ENCODE measurements at regions not wholly inside any gene's neighbourhood (a gene's known extent, or its start where the extent isn't known, plus 50 kb on each side); places are given as distances from the start of the nearest gene placed in this dataset.

DNA sequence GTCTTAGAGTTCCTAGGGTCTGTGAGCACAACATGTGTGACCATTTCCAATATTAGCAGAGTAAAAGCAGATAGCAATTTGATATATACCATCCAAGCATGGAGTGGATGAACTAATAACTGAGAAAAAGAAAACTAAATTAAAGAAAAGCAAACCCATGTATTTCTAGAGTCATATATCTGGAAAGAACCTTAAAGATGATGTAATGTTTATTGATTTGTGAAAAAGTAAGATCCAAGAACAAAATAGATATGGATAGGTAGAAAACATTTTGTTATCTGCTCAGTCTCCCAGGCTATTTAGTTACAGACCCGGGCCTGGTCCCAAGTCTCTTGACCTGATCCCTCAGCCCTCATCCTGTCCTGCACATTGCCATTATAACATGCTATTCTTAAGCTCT lies 526.8 kb downstream of the EPM2A start:
- no peaks in the 10 kb centered on the region for H3K9me3 ChIP-seq (ENCODE audit: low read length)

DNA sequence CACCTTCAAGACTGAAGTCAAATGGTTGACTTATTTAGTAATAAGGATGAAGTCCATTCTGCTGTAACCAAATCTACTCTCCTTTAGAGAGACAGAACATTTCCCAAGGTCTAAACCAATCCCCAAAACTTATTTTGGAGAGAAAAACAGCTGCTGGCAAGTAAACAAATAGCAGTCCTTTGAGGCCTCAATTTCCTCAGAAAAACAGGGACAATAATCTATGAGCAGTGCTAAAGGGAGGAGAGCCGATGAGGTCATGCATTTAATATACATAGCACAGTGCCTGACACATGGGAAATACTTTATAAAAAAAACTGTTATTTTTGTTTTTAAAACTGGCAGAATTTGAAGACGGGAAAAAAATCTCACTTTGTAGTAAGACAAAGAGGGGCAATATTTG lies 526.0 kb downstream of the EPM2A start:
- Histone ChIP-seq H3K79me2 (ENCODE audit: low read length) (no peaks in the 10 kb centered on the region), H3K27ac (ENCODE audit: low read length) (no peak overlapping the region), H3K4me2 (ENCODE audit: low read depth, low read length, poor library complexity, severe bottlenecking) (no peak overlapping the region), H3K27me3 (ENCODE audit: low read length) (no peaks in the 10 kb centered on the region), H2AFZ (ENCODE audit: low read length) (no peak overlapping the region), H3K36me3 (ENCODE audit: insufficient read depth, low read length) (no peaks in the 10 kb centered on the region), H3K9me2 (replicated peaks; ENCODE audit: insufficient read depth, low read length) (no peaks in the 10 kb centered on the region), H3K9me3 (ENCODE audit: low read length) (no peaks in the 10 kb centered on the region), H4K20me1 (ENCODE audit: insufficient read depth, low read depth, low read length) (no peaks in the 10 kb centered on the region), H3K9ac (ENCODE audit: low read length) (no peak overlapping the region), H3K4me3 (ENCODE audit: low read length) (no peak overlapping the region), H3K4me1 (ENCODE audit: low read length) (no peaks in the 10 kb centered on the region)
- no peak for DNase-seq

More for the DNA sequence above, 526.8 kb downstream of the EPM2A start:
- Histone ChIP-seq H2AFZ (ENCODE audit: low read length) (no peak overlapping the region), H3K9ac (ENCODE audit: low read length) (no peak overlapping the region), H3K79me2 (ENCODE audit: low read length) (no peaks in the 10 kb centered on the region), H3K4me1 (ENCODE audit: low read length) (no peaks in the 10 kb centered on the region), H3K36me3 (ENCODE audit: insufficient read depth, low read length) (no peaks in the 10 kb centered on the region), H3K27ac (ENCODE audit: low read length) (no peak overlapping the region), H4K20me1 (ENCODE audit: insufficient read depth, low read depth, low read length) (no peaks in the 10 kb centered on the region), H3K27me3 (ENCODE audit: low read length) (no peaks in the 10 kb centered on the region), H3K4me2 (ENCODE audit: low read depth, low read length, poor library complexity, severe bottlenecking) (no peak overlapping the region), H3K9me2 (replicated peaks; ENCODE audit: insufficient read depth, low read length) (no peaks in the 10 kb centered on the region), H3K4me3 (ENCODE audit: low read length) (no peak overlapping the region)
- no peak for DNase-seq

GRCh38 chr6:145212813-145213212 lies 522.5 kb downstream of the EPM2A start:
- Histone ChIP-seq H3K79me2 (ENCODE audit: low read length) (no peaks in the 10 kb centered on the region), H2AFZ (ENCODE audit: low read length) (no peak overlapping the region), H4K20me1 (ENCODE audit: insufficient read depth, low read depth, low read length) (no peaks in the 10 kb centered on the region), H3K9me2 (replicated peaks; ENCODE audit: insufficient read depth, low read length) (no peaks in the 10 kb centered on the region), H3K27ac (ENCODE audit: low read length) (no peak overlapping the region), H3K27me3 (ENCODE audit: low read length) (no peaks in the 10 kb centered on the region), H3K9me3 (ENCODE audit: low read length) (no peaks in the 10 kb centered on the region), H3K4me1 (ENCODE audit: low read length) (no peaks in the 10 kb centered on the region), H3K9ac (ENCODE audit: low read length) (no peak overlapping the region), H3K4me2 (ENCODE audit: low read depth, low read length, poor library complexity, severe bottlenecking) (no peak overlapping the region), H3K4me3 (ENCODE audit: low read length) (no peak overlapping the region), H3K36me3 (ENCODE audit: insufficient read depth, low read length) (no peaks in the 10 kb centered on the region)
- no peak for DNase-seq

DNA sequence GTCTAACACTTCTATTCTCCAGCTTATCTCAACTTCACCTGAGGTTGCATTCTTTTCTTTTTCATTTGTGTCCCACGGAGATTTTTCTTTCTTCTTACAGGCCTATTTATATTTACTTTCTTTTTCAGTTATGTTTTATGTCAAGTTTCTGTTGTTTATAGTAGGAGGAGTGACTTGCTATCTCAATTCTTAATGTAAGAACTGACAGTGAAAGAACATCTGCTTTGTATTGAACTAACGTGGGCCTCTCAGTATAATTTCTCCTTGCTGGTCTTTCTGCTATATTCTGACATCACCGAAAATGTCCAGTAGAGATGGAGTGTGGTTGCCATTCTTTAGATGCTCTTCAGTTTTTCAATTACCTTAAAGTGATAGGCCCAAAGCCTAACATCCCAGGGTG lies 521.7 kb downstream of the EPM2A start:
- H2AFZ ChIP-seq (ENCODE audit: low read length), result no peak overlapping the region
- H3K4me2 ChIP-seq (ENCODE audit: low read depth, low read length, poor library complexity, severe bottlenecking), result no peak overlapping the region
- DNase-seq, result no peak

DNA sequence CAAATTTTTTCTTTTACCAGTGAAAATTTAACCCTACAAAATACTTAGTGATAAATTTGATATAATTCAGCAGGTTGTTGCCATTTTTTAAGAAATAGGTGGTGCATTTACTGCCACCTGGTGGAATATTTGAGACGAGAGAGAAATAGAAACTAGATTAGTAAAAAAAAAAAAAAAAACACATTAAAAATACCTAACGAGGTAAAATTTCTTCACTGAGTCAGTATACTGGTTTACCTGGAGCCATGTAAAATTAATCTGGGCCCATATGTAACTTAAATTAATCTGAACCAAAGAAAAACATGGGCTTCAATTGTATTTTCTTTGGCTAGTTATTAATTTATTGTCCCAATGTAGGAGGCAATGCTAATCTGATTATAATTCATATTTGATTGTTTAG lies 520.8 kb downstream of the EPM2A start:
- Histone ChIP-seq H3K9me2 (replicated peaks; ENCODE audit: insufficient read depth, low read length) (no peaks in the 10 kb centered on the region), H3K79me2 (ENCODE audit: low read length) (no peaks in the 10 kb centered on the region), H3K4me3 (ENCODE audit: low read length) (no peak overlapping the region), H3K4me1 (ENCODE audit: low read length) (no peaks in the 10 kb centered on the region), H3K9me3 (ENCODE audit: low read length) (no peaks in the 10 kb centered on the region), H3K9ac (ENCODE audit: low read length) (no peak overlapping the region), H4K20me1 (ENCODE audit: insufficient read depth, low read depth, low read length) (no peaks in the 10 kb centered on the region), H2AFZ (ENCODE audit: low read length) (no peak overlapping the region), H3K4me2 (ENCODE audit: low read depth, low read length, poor library complexity, severe bottlenecking) (no peak overlapping the region), H3K27me3 (ENCODE audit: low read length) (no peaks in the 10 kb centered on the region), H3K27ac (ENCODE audit: low read length) (no peak overlapping the region), H3K36me3 (ENCODE audit: insufficient read depth, low read length) (no peaks in the 10 kb centered on the region)
- DNase-seq, result peak; percentile 74

More for the DNA sequence above, 521.7 kb downstream of the EPM2A start:
- no peaks in the 10 kb centered on the region for H3K9me2 ChIP-seq (replicated peaks; ENCODE audit: insufficient read depth, low read length)
- H3K27me3 ChIP-seq (ENCODE audit: low read length), result no peaks in the 10 kb centered on the region
- no peak overlapping the region for H3K4me3 ChIP-seq (ENCODE audit: low read length)
- H3K27ac ChIP-seq (ENCODE audit: low read length), result no peak overlapping the region
- H3K9me3 ChIP-seq (ENCODE audit: low read length), result no peaks in the 10 kb centered on the region
- H3K79me2 ChIP-seq (ENCODE audit: low read length), result no peaks in the 10 kb centered on the region
- no peak overlapping the region for H3K9ac ChIP-seq (ENCODE audit: low read length)
- no peaks in the 10 kb centered on the region for H4K20me1 ChIP-seq (ENCODE audit: insufficient read depth, low read depth, low read length)
- H3K36me3 ChIP-seq (ENCODE audit: insufficient read depth, low read length), result no peaks in the 10 kb centered on the region
- H3K4me1 ChIP-seq (ENCODE audit: low read length), result no peaks in the 10 kb centered on the region

DNA sequence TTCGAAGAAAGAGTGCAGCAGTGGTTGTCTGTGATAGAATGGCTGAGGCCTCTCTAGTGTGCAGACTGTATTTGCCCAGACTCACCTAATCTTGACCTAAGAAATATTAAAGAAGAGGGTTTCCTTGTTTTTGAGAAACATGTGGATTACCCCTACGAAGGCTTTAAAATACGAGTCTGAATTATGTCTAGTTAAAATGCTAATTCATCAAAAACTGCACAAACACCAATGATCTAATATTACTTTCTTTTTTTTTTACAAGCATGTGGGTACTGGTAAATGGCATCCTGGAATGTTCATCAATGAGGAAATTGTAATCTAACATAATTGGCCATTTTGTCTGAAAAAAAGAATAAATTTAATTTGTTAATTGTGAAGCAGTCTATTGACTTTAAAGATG lies 510.9 kb downstream of the EPM2A start:
- H3K27ac ChIP-seq (ENCODE audit: low read length), result no peak overlapping the region
- no peaks in the 10 kb centered on the region for H3K9me2 ChIP-seq (replicated peaks; ENCODE audit: insufficient read depth, low read length)
- no peak overlapping the region for H3K4me3 ChIP-seq (ENCODE audit: low read length)
- no peak overlapping the region for H3K4me2 ChIP-seq (ENCODE audit: low read depth, low read length, poor library complexity, severe bottlenecking)
- no peak for DNase-seq
- no peaks in the 10 kb centered on the region for H3K9me3 ChIP-seq (ENCODE audit: low read length)
- H3K27me3 ChIP-seq (ENCODE audit: low read length), result no peaks in the 10 kb centered on the region
- no peaks in the 10 kb centered on the region for H3K79me2 ChIP-seq (ENCODE audit: low read length)
- H4K20me1 ChIP-seq (ENCODE audit: insufficient read depth, low read depth, low read length), result no peaks in the 10 kb centered on the region
- H3K9ac ChIP-seq (ENCODE audit: low read length), result no peak overlapping the region
- no peak overlapping the region for H2AFZ ChIP-seq (ENCODE audit: low read length)
- no peaks in the 10 kb centered on the region for H3K4me1 ChIP-seq (ENCODE audit: low read length)
- H3K36me3 ChIP-seq (ENCODE audit: insufficient read depth, low read length), result no peaks in the 10 kb centered on the region

GRCh38 chr6:145225500-145225899 lies 509.8 kb downstream of the EPM2A start:
- Histone ChIP-seq H3K27me3 (ENCODE audit: low read length) (no peaks in the 10 kb centered on the region), H3K36me3 (ENCODE audit: insufficient read depth, low read length) (no peaks in the 10 kb centered on the region)
- DNase-seq, result no peak

GRCh38 chr6:145227593-145227992 lies 507.7 kb downstream of the EPM2A start:
- no peaks in the 10 kb centered on the region for H3K27me3 ChIP-seq (ENCODE audit: low read length)
- no peaks in the 10 kb centered on the region for H3K9me3 ChIP-seq (ENCODE audit: low read length)
- DNase-seq, result no peak
- no peaks in the 10 kb centered on the region for H3K79me2 ChIP-seq (ENCODE audit: low read length)
- H3K4me1 ChIP-seq (ENCODE audit: low read length), result no peaks in the 10 kb centered on the region
- no peak overlapping the region for H3K4me3 ChIP-seq (ENCODE audit: low read length)
- H4K20me1 ChIP-seq (ENCODE audit: insufficient read depth, low read depth, low read length), result no peaks in the 10 kb centered on the region
- H3K27ac ChIP-seq (ENCODE audit: low read length), result no peak overlapping the region
- no peaks in the 10 kb centered on the region for H3K9me2 ChIP-seq (replicated peaks; ENCODE audit: insufficient read depth, low read length)
- H2AFZ ChIP-seq (ENCODE audit: low read length), result no peak overlapping the region
- no peaks in the 10 kb centered on the region for H3K36me3 ChIP-seq (ENCODE audit: insufficient read depth, low read length)
- H3K4me2 ChIP-seq (ENCODE audit: low read depth, low read length, poor library complexity, severe bottlenecking), result no peak overlapping the region
- H3K9ac ChIP-seq (ENCODE audit: low read length), result no peak overlapping the region

More at GRCh38 chr6:145225500-145225899, 509.8 kb downstream of the EPM2A start:
- H2AFZ ChIP-seq (ENCODE audit: low read length), result no peak overlapping the region
- no peak overlapping the region for H3K4me2 ChIP-seq (ENCODE audit: low read depth, low read length, poor library complexity, severe bottlenecking)
- no peaks in the 10 kb centered on the region for H3K9me2 ChIP-seq (replicated peaks; ENCODE audit: insufficient read depth, low read length)
- no peaks in the 10 kb centered on the region for H3K79me2 ChIP-seq (ENCODE audit: low read length)
- no peak overlapping the region for H3K4me3 ChIP-seq (ENCODE audit: low read length)
- H3K9me3 ChIP-seq (ENCODE audit: low read length), result no peaks in the 10 kb centered on the region
- H4K20me1 ChIP-seq (ENCODE audit: insufficient read depth, low read depth, low read length), result no peaks in the 10 kb centered on the region
- no peak overlapping the region for H3K9ac ChIP-seq (ENCODE audit: low read length)
- H3K27ac ChIP-seq (ENCODE audit: low read length), result no peak overlapping the region
- no peaks in the 10 kb centered on the region for H3K4me1 ChIP-seq (ENCODE audit: low read length)
